Stomach (tissue), 8 donors: ENCODE measurements at regions not wholly inside any gene's neighbourhood (a gene's known extent, or its start where the extent isn't known, plus 50 kb on each side); places are given as distances from the start of the nearest gene placed in this dataset.

Experiments
- DNase-seq, 2 donors: peaks; one replicate each; pipeline versions ENCODE4 v3.0.0 to v3.0.0-alpha.2; 2013 to 2019
- H3K27ac ChIP-seq, 5 donors: fragments of 200-600 bp in 4 of 5; sonication (generic) in 4 of 5; one replicate each; pipeline ENCODE4 v1.5.1; 2013 to 2019; ENCODE audit warnings: mild to moderate bottlenecking in 1 of 5, moderate library complexity in 1 of 5
- H3K27me3 ChIP-seq, 3 donors: fragments of 200-600 bp; sonication (generic); one replicate each; pipeline ENCODE4 v1.5.1; 2017 to 2019; ENCODE audit warnings: mixed run types in 1 of 3
- H3K36me3 ChIP-seq, 4 donors: fragments of 200-600 bp; sonication (generic); 1 replicate in 3 of 4; 2 replicates in 1 of 4; pipeline ENCODE4 v1.5.1; 2016 to 2019
- H3K4me1 ChIP-seq, 4 donors: fragments of 200-600 bp; sonication (generic); one replicate each; pipeline ENCODE4 v1.5.1; 2016 to 2019
- H3K4me3 ChIP-seq, 4 donors: fragments of 200-600 bp; sonication (generic) in 3 of 4; one replicate each; pipeline ENCODE4 v1.5.1; 2016 to 2019; ENCODE audit warnings: mild to moderate bottlenecking in 1 of 4
- H3K9me3 ChIP-seq, 4 donors: fragments of 200-600 bp; sonication (generic); one replicate each; pipeline ENCODE4 v1.5.1; 2016 to 2019
- CTCF ChIP-seq, 7 experiments: fragments of 450-650 bp in 4 of 7; fragments of 200-600 bp in 3 of 7; sonication (generic) in 3 of 7; IDR thresholded peaks; one replicate each; pipeline ENCODE4 v1.5.1; 2016 to 2019; ENCODE audit warnings: antibody characterized with exemption in 7 of 7, control low read depth in 2 of 7, mild to moderate bottlenecking in 1 of 7
- EP300 ChIP-seq: sonication (generic); formaldehyde crosslinking; IDR thresholded peaks from one replicate; pipeline ENCODE4 v1.6.1; 2017; ENCODE audit warnings: antibody characterized with exemption
- POLR2A ChIP-seq, 4 donors: fragments of 450-650 bp; IDR thresholded peaks; one replicate each; pipeline ENCODE4 v1.6.1; 2016; ENCODE audit warnings: antibody characterized with exemption in 4 of 4, control low read depth in 2 of 4, mild to moderate bottlenecking in 1 of 4, moderate library complexity in 1 of 4
- POLR2AphosphoS5 ChIP-seq, 3 donors: sonication (generic); formaldehyde crosslinking; IDR thresholded peaks; one replicate each; pipeline ENCODE4 v1.6.1; 2016; ENCODE audit warnings: antibody characterized with exemption in 3 of 3
- WGBS, 5 donors: extraction: QIAGEN DNeasy Blood & Tissue Kit in 3 of 5; methylation state at CpG; one replicate each; pipeline versions ENCODE4 v1.1.5 to v1.1.7; 2013 to 2018; 5-methylcytosine and 5-hydroxymethylcytosine counted together
- intact Hi-C: fragments of 100-400 bp; cut with DNase I; formaldehyde crosslinking; loops from one replicate; pipeline ENCODE4 v1.15.1; 2023; ENCODE audit warnings: low total_unique reads
- donor health status: healthy with polysubstance abuse.
- donor health status: Bipolar disorder and iron deficiency.
- donor health status: healthy.

GRCh38 chr11:128086794-128087193 lies 500.6 kb downstream of the ETS1 start:
- no peaks in the 10 kb centered on the region for H3K36me3 ChIP-seq
- intact Hi-C loops, result no loop called here
- TF ChIP-seq CTCF (IDR thresholded peaks at IDR 0.05) (no peak), POLR2AphosphoS5 (IDR thresholded peaks at IDR 0.05) (no peak), POLR2A (IDR thresholded peaks at IDR 0.05) (no peak), EP300 (no peak)
- H3K27ac ChIP-seq, result no peak overlapping the region
- no peaks in the 10 kb centered on the region for H3K27me3 ChIP-seq
- no peaks in the 10 kb centered on the region for H3K4me1 ChIP-seq
- peaks cover 0 to 10% (median 4%) of the 10 kb centered on the region in 4 donors for H3K9me3 ChIP-seq
- DNase-seq, result no peak
- H3K4me3 ChIP-seq, result no peak overlapping the region
- WGBS, 5 donors, result 85 to 90% (median 88%) methylated on average over 2 of the region's 2 CpGs

GRCh38 chr11:128085276-128085675 lies 502.1 kb downstream of the ETS1 start:
- 0 to 94% (median 0%) methylated on average over 1 of the region's 1 CpG for WGBS, 5 donors
- H3K9me3 ChIP-seq, result peaks cover 0 to 8% (median 4%) of the 10 kb centered on the region in 4 donors
- no peaks in the 10 kb centered on the region for H3K27me3 ChIP-seq
- intact Hi-C loops, result no loop called here
- TF ChIP-seq CTCF (IDR thresholded peaks at IDR 0.05), result no peak
- no peak for TF ChIP-seq POLR2A (IDR thresholded peaks at IDR 0.05)
- TF ChIP-seq EP300, result no peak
- TF ChIP-seq POLR2AphosphoS5 (IDR thresholded peaks at IDR 0.05), result no peak
- no peak for DNase-seq
- no peaks in the 10 kb centered on the region for H3K4me1 ChIP-seq
- no peaks in the 10 kb centered on the region for H3K36me3 ChIP-seq
- no peak overlapping the region for H3K27ac ChIP-seq
- no peak overlapping the region for H3K4me3 ChIP-seq

- Histone ChIP-seq H3K4me3 (no peak overlapping the region), H3K36me3 (no peaks in the 10 kb centered on the region), H3K4me1 (no peaks in the 10 kb centered on the region), H3K27me3 (no peaks in the 10 kb centered on the region), H3K9me3 (no peaks in the 10 kb centered on the region), H3K27ac (no peak overlapping the region)
- TF ChIP-seq EP300 (no peak), POLR2A (IDR thresholded peaks at IDR 0.05) (no peak), CTCF (IDR thresholded peaks at IDR 0.05) (no peak), POLR2AphosphoS5 (IDR thresholded peaks at IDR 0.05) (no peak)
- WGBS, 5 donors, result 72 to 88% (median 86%) methylated on average over 2 of the region's 2 CpGs
- DNase-seq, result no peak
- intact Hi-C loops, result no loop called here
Measured at GRCh38 chr11:128082574-128082973, 504.8 kb downstream of the ETS1 start.

- no peak for DNase-seq
- no peak overlapping the region for H3K27ac ChIP-seq
- no peaks in the 10 kb centered on the region for H3K27me3 ChIP-seq
- no peaks in the 10 kb centered on the region for H3K36me3 ChIP-seq
- no peak for TF ChIP-seq POLR2A (IDR thresholded peaks at IDR 0.05)
- H3K9me3 ChIP-seq, result no peaks in the 10 kb centered on the region
- WGBS, 5 donors, result 47 to 56% (median 51%) methylated on average over 2 of the region's 2 CpGs
- no peak overlapping the region for H3K4me3 ChIP-seq
- intact Hi-C loops, result no loop called here
- no peaks in the 10 kb centered on the region for H3K4me1 ChIP-seq
Measured at GRCh38 chr11:128069665-128070064, 517.7 kb downstream of the ETS1 start.

GRCh38 chr11:128067780-128068179 lies 519.6 kb downstream of the ETS1 start:
- DNase-seq, result no peak
- Histone ChIP-seq H3K9me3 (no peaks in the 10 kb centered on the region), H3K36me3 (no peaks in the 10 kb centered on the region), H3K4me1 (no peaks in the 10 kb centered on the region), H3K4me3 (no peak overlapping the region), H3K27me3 (no peaks in the 10 kb centered on the region), H3K27ac (no peak overlapping the region)
- TF ChIP-seq EP300 (no peak), CTCF (IDR thresholded peaks at IDR 0.05) (no peak), POLR2AphosphoS5 (IDR thresholded peaks at IDR 0.05) (no peak), POLR2A (IDR thresholded peaks at IDR 0.05) (no peak)
- 31 to 100% (median 71%) methylated on average over 1 of the region's 1 CpG for WGBS, 5 donors
- intact Hi-C loops, result no loop called here
